ENCODE measurements at regions not wholly inside any gene's neighbourhood (a gene's known extent, or its start where the extent isn't known, plus 50 kb on each side); places are given as distances from the start of the nearest gene placed in this dataset.

DNA sequence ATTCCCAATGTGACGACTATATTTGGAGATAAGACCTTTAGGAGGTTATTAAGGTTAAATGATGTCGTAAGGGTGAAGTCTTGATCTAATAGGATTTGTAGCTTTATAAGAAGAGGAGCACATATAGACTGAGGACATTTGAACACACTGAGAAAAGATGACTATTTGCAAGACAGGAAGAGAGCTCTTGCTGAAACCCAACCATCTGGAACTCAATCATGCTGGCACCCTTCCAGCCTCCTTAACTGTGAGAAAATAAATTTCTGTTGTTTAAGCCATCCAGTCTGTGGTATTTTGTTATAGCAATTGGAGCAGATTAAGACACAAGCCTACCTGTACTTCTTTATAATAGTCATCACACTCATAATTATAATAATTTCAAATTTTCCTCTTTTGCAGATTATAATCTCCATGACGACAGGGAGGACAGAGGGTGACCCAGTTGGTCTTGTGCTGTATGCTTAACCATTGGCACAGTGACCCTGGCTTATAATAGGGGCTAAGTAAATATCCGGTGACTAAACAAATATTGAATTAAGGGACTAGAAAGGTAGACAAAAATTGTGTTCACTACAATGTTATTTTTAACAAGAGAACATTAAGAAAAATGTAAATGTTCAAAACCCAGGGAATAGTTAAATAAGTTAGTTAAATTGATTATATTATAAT is 206.4 kb upstream of the HDDC2 start:
- ATAC-seq (peak in 1 of 4 donors; percentile 29), DNase-seq (peak in 1 of 6 donors; percentile 14), FAIRE-seq (no peak)
- WGBS, 2 donors = 30 to 36% methylated on average over 4 of the region's 4 CpGs
- H3K4me1 ChIP-seq = no peaks in the 10 kb centered on the region
- H3K27ac ChIP-seq = no peak overlapping the region
- TF ChIP-seq, protein P1, sequence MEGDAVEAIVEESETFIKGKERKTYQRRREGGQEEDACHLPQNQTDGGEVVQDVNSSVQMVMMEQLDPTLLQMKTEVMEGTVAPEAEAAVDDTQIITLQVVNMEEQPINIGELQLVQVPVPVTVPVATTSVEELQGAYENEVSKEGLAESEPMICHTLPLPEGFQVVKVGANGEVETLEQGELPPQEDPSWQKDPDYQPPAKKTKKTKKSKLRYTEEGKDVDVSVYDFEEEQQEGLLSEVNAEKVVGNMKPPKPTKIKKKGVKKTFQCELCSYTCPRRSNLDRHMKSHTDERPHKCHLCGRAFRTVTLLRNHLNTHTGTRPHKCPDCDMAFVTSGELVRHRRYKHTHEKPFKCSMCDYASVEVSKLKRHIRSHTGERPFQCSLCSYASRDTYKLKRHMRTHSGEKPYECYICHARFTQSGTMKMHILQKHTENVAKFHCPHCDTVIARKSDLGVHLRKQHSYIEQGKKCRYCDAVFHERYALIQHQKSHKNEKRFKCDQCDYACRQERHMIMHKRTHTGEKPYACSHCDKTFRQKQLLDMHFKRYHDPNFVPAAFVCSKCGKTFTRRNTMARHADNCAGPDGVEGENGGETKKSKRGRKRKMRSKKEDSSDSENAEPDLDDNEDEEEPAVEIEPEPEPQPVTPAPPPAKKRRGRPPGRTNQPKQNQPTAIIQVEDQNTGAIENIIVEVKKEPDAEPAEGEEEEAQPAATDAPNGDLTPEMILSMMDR (IDR thresholded peaks at IDR 0.05) = no peak
- no peak overlapping the region for H3K4me3 ChIP-seq
- no peaks in the 10 kb centered on the region for H3K9me3 ChIP-seq
- intact Hi-C loops (cut with DNase I) = no loop called here
- H3K36me3 ChIP-seq = no peaks in the 10 kb centered on the region
- H3K27me3 ChIP-seq = no peaks in the 10 kb centered on the region

DNA sequence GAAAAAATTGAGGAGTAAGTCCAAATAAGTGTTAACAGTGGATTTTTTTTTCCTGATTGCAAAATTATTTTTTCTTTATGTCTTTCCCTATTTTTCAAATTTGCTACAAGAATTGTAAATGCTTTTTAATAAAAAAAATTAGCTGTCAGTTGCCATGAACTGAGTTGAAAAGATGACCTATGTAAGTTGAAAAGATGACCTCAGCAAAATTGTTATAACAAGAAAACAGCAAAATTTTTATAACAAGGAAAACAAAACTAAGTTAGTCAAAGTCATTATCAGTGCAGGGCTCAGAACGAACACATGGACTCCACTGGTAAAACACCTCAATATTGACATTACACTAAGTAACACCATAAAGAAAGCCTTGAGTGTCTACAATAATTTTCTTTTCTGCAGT is 207.0 kb upstream of the HDDC2 start:
- Histone ChIP-seq H3K27me3 (no peaks in the 10 kb centered on the region), H3K9me3 (no peaks in the 10 kb centered on the region), H3K4me1 (no peaks in the 10 kb centered on the region), H3K27ac (no peak overlapping the region), H3K4me3 (no peak overlapping the region), H3K36me3 (no peaks in the 10 kb centered on the region)
- FAIRE-seq (no peak), DNase-seq (no peak), ATAC-seq (no peak)
- WGBS, 2 donors = 40 to 43% methylated on average over 1 of the region's 1 CpG
- intact Hi-C loops (cut with DNase I) = no loop called here
- TF ChIP-seq, protein P1 (IDR thresholded peaks at IDR 0.05) = no peak

DNA sequence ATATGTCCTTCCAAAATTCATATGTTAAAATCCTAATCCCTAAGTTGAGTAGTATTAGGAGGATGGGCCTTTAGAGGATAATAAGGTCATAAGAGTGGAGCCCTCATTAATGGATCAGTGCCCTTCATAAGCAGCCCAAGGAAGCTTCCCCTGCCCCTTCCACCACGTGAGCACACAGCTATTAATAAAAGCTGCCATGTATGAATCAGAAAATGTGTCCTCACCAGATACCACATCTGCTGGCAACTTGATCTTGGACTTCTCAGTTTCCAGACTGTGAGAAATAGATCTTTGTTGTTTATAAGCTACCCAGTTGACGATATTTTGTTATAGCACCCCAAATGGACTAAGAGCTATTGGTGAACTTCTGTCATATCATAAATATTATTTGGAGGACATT is 207.7 kb upstream of the HDDC2 start:
- DNase-seq (no peak), FAIRE-seq (no peak), ATAC-seq (no peak)
- no peaks in the 10 kb centered on the region for H3K36me3 ChIP-seq
- H3K4me1 ChIP-seq = no peaks in the 10 kb centered on the region
- H3K27me3 ChIP-seq = peaks cover 0 to 2% (median 0%) of the 10 kb centered on the region in 4 donors
- WGBS, 2 donors = 70 to 77% methylated on average over 2 of the region's 2 CpGs
- TF ChIP-seq, protein P1 (IDR thresholded peaks at IDR 0.05) = no peak
- no peaks in the 10 kb centered on the region for H3K9me3 ChIP-seq
- no peak overlapping the region for H3K27ac ChIP-seq
- no peak overlapping the region for H3K4me3 ChIP-seq
- intact Hi-C loops (cut with DNase I) = no loop called here

DNA sequence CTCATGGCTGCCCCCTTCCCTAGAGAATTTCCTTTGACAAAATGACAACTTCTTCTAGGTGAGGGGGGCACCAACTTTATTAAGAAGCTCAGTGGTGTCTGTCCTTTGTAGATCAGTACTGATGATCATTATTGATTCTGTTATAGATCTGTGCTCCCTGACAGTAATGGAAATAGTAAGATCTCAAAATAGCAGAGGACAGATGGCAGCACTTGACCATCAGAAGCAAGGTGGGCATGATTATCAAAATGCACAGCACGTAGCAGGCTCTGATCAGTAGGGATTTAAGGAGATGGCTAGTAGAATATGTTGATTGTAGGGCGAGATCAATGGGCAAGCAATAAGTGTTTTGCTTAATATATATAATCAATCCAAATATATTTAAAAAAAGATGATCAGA is 208.6 kb upstream of the HDDC2 start:
- Histone ChIP-seq H3K4me1 (no peaks in the 10 kb centered on the region), H3K9me3 (no peaks in the 10 kb centered on the region), H3K27ac (no peak overlapping the region), H3K27me3 (peaks cover 0 to 4% (median 0%) of the 10 kb centered on the region in 4 donors), H3K36me3 (no peaks in the 10 kb centered on the region), H3K4me3 (no peak overlapping the region)
- 70 to 71% methylated on average over 2 of the region's 2 CpGs for WGBS, 2 donors
- intact Hi-C loops (cut with DNase I) = no loop called here
- ATAC-seq (no peak), DNase-seq (no peak), FAIRE-seq (no peak)
- TF ChIP-seq, protein P1 (IDR thresholded peaks at IDR 0.05) = no peak

DNA sequence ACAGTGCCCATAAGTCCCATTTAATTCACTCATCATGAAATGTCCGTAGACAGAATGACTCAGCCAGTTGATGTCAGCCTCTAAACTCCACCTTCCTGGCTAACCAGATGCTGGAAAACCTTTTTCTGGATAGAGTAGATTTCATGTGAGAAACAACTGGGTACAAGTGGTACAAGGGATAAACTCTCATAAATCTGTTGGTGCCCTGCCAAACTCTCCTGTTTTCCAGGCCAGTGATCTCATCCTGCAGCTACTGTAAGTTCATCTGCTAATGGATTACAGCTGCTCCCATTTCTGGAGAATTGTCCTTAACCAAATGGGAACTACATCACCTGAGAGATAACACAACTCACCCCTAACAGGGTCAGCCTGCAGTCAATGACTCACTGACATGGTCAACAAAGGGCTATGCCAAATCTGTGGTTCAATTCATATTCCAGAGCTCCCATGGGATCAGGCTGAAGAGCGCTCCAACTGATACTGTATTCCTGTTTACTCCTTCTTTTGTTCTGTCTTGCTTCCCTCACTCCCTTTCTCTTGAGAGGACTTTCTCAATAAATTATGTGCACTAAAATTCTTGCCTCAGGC is 210.1 kb upstream of the HDDC2 start:
- intact Hi-C loops (cut with DNase I) = no loop called here
- no peaks in the 10 kb centered on the region for H3K9me3 ChIP-seq
- FAIRE-seq (no peak), DNase-seq (peak in 2 of 6 donors; percentile 10 to 41), ATAC-seq (peak; percentile 38 to 86 (median 77))
- H3K27ac ChIP-seq = no peak overlapping the region
- H3K27me3 ChIP-seq = peaks cover 0 to 4% (median 0%) of the 10 kb centered on the region in 4 donors
- TF ChIP-seq, protein P1 (IDR thresholded peaks at IDR 0.05) = no peak
- no peak overlapping the region for H3K4me3 ChIP-seq
- no peaks in the 10 kb centered on the region for H3K36me3 ChIP-seq
- 63 to 79% methylated on average over 2 of the region's 2 CpGs for WGBS, 2 donors
- no peaks in the 10 kb centered on the region for H3K4me1 ChIP-seq
